ES-I3 (cell line): ENCODE measurements at regions not wholly inside any gene's neighbourhood (a gene's known extent, or its start where the extent isn't known, plus 50 kb on each side); places are given as distances from the start of the nearest gene placed in this dataset.
A peak's percentile ranks its signal among the peaks of the same experiment; 100 is the strongest.
"Not testable (repeated sequence)": the region's sequence is repeated elsewhere in the genome, so short reads cannot be mapped to it uniquely, and the experiment has no call there.

Source experiments
- H3K36me3 ChIP-seq: 2 replicates; pipeline ENCODE4 v1.6.1; 2013; ENCODE audit warnings: mild to moderate bottlenecking, low read length, control low read depth, moderate library complexity; ENCODE audit not compliant: insufficient read depth
- H3K4me1 ChIP-seq: 2 replicates; pipeline ENCODE4 v1.6.1; 2013; ENCODE audit warnings: mild to moderate bottlenecking, control low read depth, low read length; ENCODE audit not compliant: insufficient read depth
- H3K9ac ChIP-seq: 2 replicates; pipeline ENCODE4 v1.6.1; 2013; ENCODE audit warnings: low read depth, mild to moderate bottlenecking, low read length, moderate library complexity
- H3K9me3 ChIP-seq: 2 replicates; pipeline ENCODE4 v1.6.1; 2013; ENCODE audit warnings: mild to moderate bottlenecking, low read length, moderate library complexity; ENCODE audit not compliant: control insufficient read depth, insufficient read depth

GRCh38 chr17:72470121-72470705 lies 349.4 kb downstream of the SOX9 start:
- H3K4me1 ChIP-seq = peaks cover 36% of the 10 kb centered on the region
- no peaks in the 10 kb centered on the region for H3K9me3 ChIP-seq
- no peaks in the 10 kb centered on the region for H3K36me3 ChIP-seq
- no peak overlapping the region for H3K9ac ChIP-seq

GRCh38 chr17:72470734-72471133 lies 349.9 kb downstream of the SOX9 start:
- H3K9me3 ChIP-seq = no peaks in the 10 kb centered on the region
- no peak overlapping the region for H3K9ac ChIP-seq
- peaks cover 36% of the 10 kb centered on the region for H3K4me1 ChIP-seq
- no peaks in the 10 kb centered on the region for H3K36me3 ChIP-seq

- Histone ChIP-seq H3K4me1 (peaks cover 36% of the 10 kb centered on the region), H3K9ac (no peak overlapping the region), H3K36me3 (no peaks in the 10 kb centered on the region), H3K9me3 (no peaks in the 10 kb centered on the region)
Measured at GRCh38 chr17:72471296-72471695, 350.5 kb downstream of the SOX9 start.

GRCh38 chr17:72472106-72472505 lies 351.3 kb downstream of the SOX9 start:
- H3K9ac ChIP-seq = no peak overlapping the region
- no peaks in the 10 kb centered on the region for H3K9me3 ChIP-seq
- peaks cover 35% of the 10 kb centered on the region for H3K4me1 ChIP-seq
- no peaks in the 10 kb centered on the region for H3K36me3 ChIP-seq

GRCh38 chr17:72472853-72473390 lies 352.1 kb downstream of the SOX9 start:
- H3K9me3 ChIP-seq, H3K9ac ChIP-seq, H3K36me3 ChIP-seq: not testable (repeated sequence)
- H3K4me1 ChIP-seq = peaks cover 33% of the 10 kb centered on the region

GRCh38 chr17:72474243-72474642 lies 353.4 kb downstream of the SOX9 start:
- no peaks in the 10 kb centered on the region for H3K9me3 ChIP-seq
- H3K4me1 ChIP-seq = peaks cover 27% of the 10 kb centered on the region
- H3K9ac ChIP-seq = no peak overlapping the region
- no peaks in the 10 kb centered on the region for H3K36me3 ChIP-seq

GRCh38 chr17:72474719-72475477 lies 354.1 kb downstream of the SOX9 start:
- H3K36me3 ChIP-seq = no peaks in the 10 kb centered on the region
- peaks cover 27% of the 10 kb centered on the region for H3K4me1 ChIP-seq
- no peaks in the 10 kb centered on the region for H3K9me3 ChIP-seq
- H3K9ac ChIP-seq = no peak overlapping the region

- no peaks in the 10 kb centered on the region for H3K36me3 ChIP-seq
- peaks cover 27% of the 10 kb centered on the region for H3K4me1 ChIP-seq
- H3K9ac ChIP-seq = peak overlapping the region; percentile 43
- no peaks in the 10 kb centered on the region for H3K9me3 ChIP-seq
Measured at GRCh38 chr17:72476134-72476533, 355.3 kb downstream of the SOX9 start.

- Histone ChIP-seq H3K4me1 (peaks cover 27% of the 10 kb centered on the region), H3K36me3 (no peaks in the 10 kb centered on the region), H3K9ac (peak overlapping the region; percentile 43; the same call in 1 of the 2 replicates), H3K9me3 (no peaks in the 10 kb centered on the region)
Measured at GRCh38 chr17:72476575-72476986, 355.8 kb downstream of the SOX9 start.

GRCh38 chr17:72477491-72477890 lies 356.7 kb downstream of the SOX9 start:
- Histone ChIP-seq H3K4me1 (peaks cover 27% of the 10 kb centered on the region), H3K36me3 (no peaks in the 10 kb centered on the region), H3K9ac (no peak overlapping the region), H3K9me3 (no peaks in the 10 kb centered on the region)

GRCh38 chr17:72479113-72479512 lies 358.3 kb downstream of the SOX9 start:
- no peak overlapping the region for H3K9ac ChIP-seq
- no peaks in the 10 kb centered on the region for H3K9me3 ChIP-seq
- peaks cover 27% of the 10 kb centered on the region for H3K4me1 ChIP-seq
- no peaks in the 10 kb centered on the region for H3K36me3 ChIP-seq

GRCh38 chr17:72481572-72481971 lies 360.8 kb downstream of the SOX9 start:
- peaks cover 8% of the 10 kb centered on the region; the same call in 1 of the 2 replicates for H3K4me1 ChIP-seq
- no peaks in the 10 kb centered on the region for H3K9me3 ChIP-seq
- H3K36me3 ChIP-seq = no peaks in the 10 kb centered on the region
- no peak overlapping the region for H3K9ac ChIP-seq

- Histone ChIP-seq H3K4me1 (0 out of 2 replicates have a peak, but pooled peaks cover 3% of the 10 kb centered on the region), H3K9me3 (no peaks in the 10 kb centered on the region), H3K9ac (no peak overlapping the region), H3K36me3 (no peaks in the 10 kb centered on the region)
Measured at GRCh38 chr17:72485596-72485995, 364.8 kb downstream of the SOX9 start.

- Histone ChIP-seq H3K9ac (no peak overlapping the region), H3K4me1 (0 out of 2 replicates have a peak, but pooled peaks cover 3% of the 10 kb centered on the region), H3K36me3 (no peaks in the 10 kb centered on the region), H3K9me3 (no peaks in the 10 kb centered on the region; the same call in 1 of the 2 replicates)
Measured at GRCh38 chr17:72486806-72487205, 366.0 kb downstream of the SOX9 start.
